Aorta (tissue), 5 donors: ENCODE measurements at regions not wholly inside any gene's neighbourhood (a gene's known extent, or its start where the extent isn't known, plus 50 kb on each side); places are given as distances from the start of the nearest gene placed in this dataset.

ENCODE experiments used
- ATAC-seq: fragments of 200-7000 bp; cut with Tn5 transposase; one replicate; pipeline ENCODE4 v1.9.1; 2022; ENCODE audit warnings: moderate library complexity; ENCODE audit not compliant: low FRiP score
- DNase-seq, 2 donors: peaks; one replicate each; pipeline ENCODE4 v3.0.0-alpha.2; 2020
- H3K27ac ChIP-seq, 2 donors: one replicate each; pipeline ENCODE4 v1.5.1; 2013; ENCODE audit warnings: low read length in 2 of 2, mild to moderate bottlenecking in 2 of 2, moderate library complexity in 2 of 2, control low read depth in 1 of 2, inconsistent platforms in 1 of 2, low read depth in 1 of 2
- H3K27me3 ChIP-seq, 2 donors: one replicate each; pipeline ENCODE4 v1.6.1; 2013; ENCODE audit warnings: control low read depth in 1 of 2, low read length in 1 of 2, mild to moderate bottlenecking in 1 of 2, moderate library complexity in 1 of 2; ENCODE audit not compliant: insufficient read depth in 2 of 2, control insufficient read depth in 1 of 2
- H3K36me3 ChIP-seq, 2 donors: one replicate each; pipeline ENCODE4 v1.6.1; 2013; ENCODE audit warnings: control low read depth in 1 of 2, low read length in 1 of 2, mild to moderate bottlenecking in 1 of 2; ENCODE audit not compliant: insufficient read depth in 2 of 2, control insufficient read depth in 1 of 2
- H3K4me1 ChIP-seq, 2 donors: one replicate each; pipeline ENCODE4 v1.6.1; 2013; ENCODE audit warnings: low read length in 2 of 2, control low read depth in 1 of 2, mild to moderate bottlenecking in 1 of 2, moderate library complexity in 1 of 2; ENCODE audit not compliant: insufficient read depth in 2 of 2, control insufficient read depth in 1 of 2
- H3K4me3 ChIP-seq, 2 donors: one replicate each; pipeline ENCODE4 v1.5.1; 2013; ENCODE audit warnings: low read length in 2 of 2, control low read depth in 1 of 2, mild to moderate bottlenecking in 1 of 2
- H3K9me3 ChIP-seq: one replicate; pipeline ENCODE4 v1.6.1; 2013; ENCODE audit warnings: mild to moderate bottlenecking, low read length; ENCODE audit not compliant: control insufficient read depth
- WGBS, 2 donors: extraction: QIAGEN DNeasy Blood & Tissue Kit; methylation state at CpG; one replicate each; pipeline ENCODE4 v1.1.7; 2013; 5-methylcytosine and 5-hydroxymethylcytosine counted together
- intact Hi-C, 2 donors: fragments of 100-400 bp; cut with DNase I; formaldehyde crosslinking; loops; one replicate each; pipeline versions ENCODE4 v1.14.2 to v1.15.0; 2022
- donor health status: healthy with polysubstance abuse.
- donor health status: Bipolar disorder and iron deficiency.
- donor health status: DM: no; HTN: no; CAD: no.
- donor health status: DM: no; HTN: no; CAD: no.
- donor health status: DM: yes; HTN: yes; CAD: no.

- H3K27me3 ChIP-seq: no peaks in the 10 kb centered on the region
- no peaks in the 10 kb centered on the region for H3K9me3 ChIP-seq
- H3K4me3 ChIP-seq: no peak overlapping the region
- DNase-seq: no peak
- H3K27ac ChIP-seq: no peak overlapping the region
- ATAC-seq: no peak
- no peaks in the 10 kb centered on the region for H3K4me1 ChIP-seq
- intact Hi-C loops: no loop called here
- H3K36me3 ChIP-seq: no peaks in the 10 kb centered on the region
- WGBS, 2 donors: 23% methylated on average over 6 of the region's 6 CpGs
Observed at GRCh38 chr6:145428706-145429105, 306.6 kb downstream of the EPM2A start.

GRCh38 chr6:145442110-145442509 lies 293.2 kb downstream of the EPM2A start:
- WGBS, 2 donors: 95% methylated on average over 2 of the region's 2 CpGs
- no peaks in the 10 kb centered on the region for H3K4me1 ChIP-seq
- intact Hi-C loops: no loop called here
- H3K9me3 ChIP-seq: peaks cover 6% of the 10 kb centered on the region
- no peak overlapping the region for H3K27ac ChIP-seq
- H3K27me3 ChIP-seq: no peaks in the 10 kb centered on the region
- H3K36me3 ChIP-seq: no peaks in the 10 kb centered on the region
- ATAC-seq: no peak
- H3K4me3 ChIP-seq: no peak overlapping the region
- no peak for DNase-seq

GRCh38 chr6:145445674-145446073 lies 289.6 kb downstream of the EPM2A start:
- no peak overlapping the region for H3K4me3 ChIP-seq
- no peak overlapping the region for H3K27ac ChIP-seq
- no peaks in the 10 kb centered on the region for H3K27me3 ChIP-seq
- no peaks in the 10 kb centered on the region for H3K36me3 ChIP-seq
- H3K4me1 ChIP-seq: no peaks in the 10 kb centered on the region
- intact Hi-C loops: no loop called here
- DNase-seq: no peak
- peaks cover 6% of the 10 kb centered on the region for H3K9me3 ChIP-seq
- no peak for ATAC-seq
- WGBS, 2 donors: 72% methylated on average over 1 of the region's 1 CpG

GRCh38 chr6:145451029-145451428 lies 284.3 kb downstream of the EPM2A start:
- Histone ChIP-seq H3K4me3 (no peak overlapping the region), H3K36me3 (no peaks in the 10 kb centered on the region), H3K4me1 (no peaks in the 10 kb centered on the region), H3K9me3 (no peaks in the 10 kb centered on the region), H3K27ac (no peak overlapping the region), H3K27me3 (no peaks in the 10 kb centered on the region)
- no peak for ATAC-seq
- intact Hi-C loops: no loop called here
- DNase-seq: no peak
- WGBS, 2 donors: 88 to 92% methylated on average over 1 of the region's 1 CpG

GRCh38 chr6:145453376-145453775 lies 281.9 kb downstream of the EPM2A start:
- no peak overlapping the region for H3K27ac ChIP-seq
- DNase-seq: no peak
- no peak for ATAC-seq
- H3K4me1 ChIP-seq: no peaks in the 10 kb centered on the region
- no peaks in the 10 kb centered on the region for H3K36me3 ChIP-seq
- no peak overlapping the region for H3K4me3 ChIP-seq
- intact Hi-C loops: no loop called here
- no peaks in the 10 kb centered on the region for H3K9me3 ChIP-seq
- no peaks in the 10 kb centered on the region for H3K27me3 ChIP-seq

- Histone ChIP-seq H3K9me3 (no peaks in the 10 kb centered on the region), H3K4me1 (no peaks in the 10 kb centered on the region), H3K4me3 (no peak overlapping the region), H3K27ac (no peak overlapping the region), H3K36me3 (no peaks in the 10 kb centered on the region), H3K27me3 (no peaks in the 10 kb centered on the region)
- 87 to 94% methylated on average over 2 of the region's 2 CpGs for WGBS, 2 donors
- intact Hi-C loops: no loop called here
- ATAC-seq (no peak), DNase-seq (no peak)
Observed at GRCh38 chr6:145454006-145454405, 281.3 kb downstream of the EPM2A start.

GRCh38 chr6:145457556-145457955 lies 277.8 kb downstream of the EPM2A start:
- no peak overlapping the region for H3K4me3 ChIP-seq
- ATAC-seq (no peak), DNase-seq (no peak)
- H3K4me1 ChIP-seq: no peaks in the 10 kb centered on the region
- no peaks in the 10 kb centered on the region for H3K36me3 ChIP-seq
- H3K9me3 ChIP-seq: no peaks in the 10 kb centered on the region
- intact Hi-C loops: no loop called here
- H3K27me3 ChIP-seq: no peaks in the 10 kb centered on the region
- no peak overlapping the region for H3K27ac ChIP-seq

- no peak overlapping the region for H3K27ac ChIP-seq
- DNase-seq: no peak
- H3K27me3 ChIP-seq: no peaks in the 10 kb centered on the region
- H3K9me3 ChIP-seq: peaks cover 3% of the 10 kb centered on the region
- no peak overlapping the region for H3K4me3 ChIP-seq
- H3K4me1 ChIP-seq: no peaks in the 10 kb centered on the region
- intact Hi-C loops: no loop called here
- no peaks in the 10 kb centered on the region for H3K36me3 ChIP-seq
- ATAC-seq: no peak
Observed at GRCh38 chr6:145468534-145468933, 266.8 kb downstream of the EPM2A start.

GRCh38 chr6:145469021-145469420 lies 266.3 kb downstream of the EPM2A start:
- ATAC-seq: no peak
- H3K4me1 ChIP-seq: no peaks in the 10 kb centered on the region

More at GRCh38 chr6:145469021-145469420, 266.3 kb downstream of the EPM2A start:
- Histone ChIP-seq H3K9me3 (peaks cover 3% of the 10 kb centered on the region), H3K4me3 (no peak overlapping the region), H3K27ac (no peak overlapping the region), H3K36me3 (no peaks in the 10 kb centered on the region), H3K27me3 (no peaks in the 10 kb centered on the region)
- intact Hi-C loops: no loop called here
- no peak for DNase-seq
